ENCODE measurements at regions not wholly inside any gene's neighbourhood (a gene's known extent, or its start where the extent isn't known, plus 50 kb on each side); places are given as distances from the start of the nearest gene placed in this dataset.

DNA sequence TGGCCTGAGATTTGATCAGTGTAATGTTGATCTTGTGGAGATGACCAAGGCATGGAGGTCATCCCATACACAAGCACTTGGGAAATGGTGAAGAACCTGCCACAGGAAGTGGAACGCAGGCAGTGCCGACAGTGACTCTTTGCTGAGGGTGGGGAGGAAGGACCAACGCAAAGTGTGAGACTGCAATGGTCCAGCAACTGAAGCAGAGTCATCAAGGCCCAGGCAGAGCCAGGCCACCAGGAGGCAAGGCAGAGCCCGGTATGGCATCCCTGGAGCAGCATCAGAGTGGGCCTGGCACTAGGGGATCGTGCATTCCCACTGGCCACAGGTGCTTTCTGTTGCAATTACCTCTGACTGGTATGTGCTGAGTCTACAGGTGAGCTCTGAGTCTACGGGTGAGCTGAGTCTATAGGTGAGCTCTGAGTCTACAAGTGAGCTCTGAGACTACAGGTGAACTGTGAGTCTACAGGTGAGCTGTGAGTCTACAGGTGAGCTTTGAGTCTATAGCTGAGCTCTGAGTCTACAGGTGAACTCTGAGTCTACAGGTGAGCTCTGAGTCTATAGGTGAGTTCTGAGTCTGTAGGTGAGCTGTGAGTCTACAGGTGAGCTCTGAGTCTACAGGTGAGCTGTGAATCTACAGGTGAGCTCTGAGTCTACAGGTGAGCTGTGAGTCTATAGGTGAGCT, 132.9 kb downstream of the KLF6 start:
- Histone ChIP-seq H3K27ac (ENCODE audit: low read length) (no peak overlapping the region), H3K4me3 (ENCODE audit: low read length) (no peak overlapping the region), H3K9me3 (replicated peaks; ENCODE audit: control insufficient read depth, low read depth, low read length) (no peaks in the 10 kb centered on the region), H3K36me3 (ENCODE audit: control insufficient read depth, insufficient read depth, low read length) (no peaks in the 10 kb centered on the region), H3K27me3 (ENCODE audit: control insufficient read depth, insufficient read depth, low read length) (no peaks in the 10 kb centered on the region), H3K4me1 (ENCODE audit: control insufficient read depth, insufficient read depth, low read length) (peaks cover 6% of the 10 kb centered on the region)
- WGBS (ENCODE audit: insufficient coverage), result 93% methylated on average over 6 of the region's 6 CpGs
- no peak for DNase-seq

GRCh38 chr10:3648576-3648975, 136.4 kb downstream of the KLF6 start:
- 81% methylated on average over 5 of the region's 6 CpGs for WGBS (ENCODE audit: insufficient coverage)
- no peak overlapping the region for H3K4me3 ChIP-seq (ENCODE audit: low read length)

GRCh38 chr10:3648170-3648569, 136.8 kb downstream of the KLF6 start:
- H3K27me3 ChIP-seq (ENCODE audit: control insufficient read depth, insufficient read depth, low read length), result no peaks in the 10 kb centered on the region
- 92% methylated on average over 2 of the region's 6 CpGs for WGBS (ENCODE audit: insufficient coverage)
- H3K4me3 ChIP-seq (ENCODE audit: low read length), result no peak overlapping the region
- no peaks in the 10 kb centered on the region for H3K9me3 ChIP-seq (replicated peaks; ENCODE audit: control insufficient read depth, low read depth, low read length)
- no peak for DNase-seq
- no peaks in the 10 kb centered on the region for H3K36me3 ChIP-seq (ENCODE audit: control insufficient read depth, insufficient read depth, low read length)
- H3K4me1 ChIP-seq (ENCODE audit: control insufficient read depth, insufficient read depth, low read length), result peaks cover 3% of the 10 kb centered on the region
- H3K27ac ChIP-seq (ENCODE audit: low read length), result no peak overlapping the region

More at GRCh38 chr10:3648576-3648975, 136.4 kb downstream of the KLF6 start:
- peaks cover 3% of the 10 kb centered on the region for H3K4me1 ChIP-seq (ENCODE audit: control insufficient read depth, insufficient read depth, low read length)
- no peak for DNase-seq
- H3K27me3 ChIP-seq (ENCODE audit: control insufficient read depth, insufficient read depth, low read length), result no peaks in the 10 kb centered on the region
- H3K36me3 ChIP-seq (ENCODE audit: control insufficient read depth, insufficient read depth, low read length), result no peaks in the 10 kb centered on the region
- no peaks in the 10 kb centered on the region for H3K9me3 ChIP-seq (replicated peaks; ENCODE audit: control insufficient read depth, low read depth, low read length)
- no peak overlapping the region for H3K27ac ChIP-seq (ENCODE audit: low read length)

- H3K4me1 ChIP-seq (ENCODE audit: control insufficient read depth, insufficient read depth, low read length), result no peaks in the 10 kb centered on the region
- 86% methylated on average over 8 of the region's 8 CpGs for WGBS (ENCODE audit: insufficient coverage)
- H3K27me3 ChIP-seq (ENCODE audit: control insufficient read depth, insufficient read depth, low read length), result no peaks in the 10 kb centered on the region
- no peaks in the 10 kb centered on the region for H3K36me3 ChIP-seq (ENCODE audit: control insufficient read depth, insufficient read depth, low read length)
- H3K4me3 ChIP-seq (ENCODE audit: low read length), result no peak overlapping the region
- H3K9me3 ChIP-seq (replicated peaks; ENCODE audit: control insufficient read depth, low read depth, low read length), result no peaks in the 10 kb centered on the region
- H3K27ac ChIP-seq (ENCODE audit: low read length), result no peak overlapping the region
- no peak for DNase-seq
Observed at GRCh38 chr10:3647074-3647473, 137.9 kb downstream of the KLF6 start.

- Histone ChIP-seq H3K27ac (ENCODE audit: low read length) (no peak overlapping the region), H3K9me3 (replicated peaks; ENCODE audit: control insufficient read depth, low read depth, low read length) (no peaks in the 10 kb centered on the region), H3K4me1 (ENCODE audit: control insufficient read depth, insufficient read depth, low read length) (no peaks in the 10 kb centered on the region), H3K36me3 (ENCODE audit: control insufficient read depth, insufficient read depth, low read length) (no peaks in the 10 kb centered on the region), H3K4me3 (ENCODE audit: low read length) (no peak overlapping the region), H3K27me3 (ENCODE audit: control insufficient read depth, insufficient read depth, low read length) (no peaks in the 10 kb centered on the region)
- WGBS (ENCODE audit: insufficient coverage), result 88% methylated on average over 5 of the region's 6 CpGs
- DNase-seq, result no peak
Observed at GRCh38 chr10:3645406-3645805, 139.6 kb downstream of the KLF6 start.

GRCh38 chr10:3640816-3641215, 144.2 kb downstream of the KLF6 start:
- WGBS (ENCODE audit: insufficient coverage), result 80% methylated on average over 6 of the region's 10 CpGs
- Histone ChIP-seq H3K4me3 (ENCODE audit: low read length) (no peak overlapping the region), H3K27me3 (ENCODE audit: control insufficient read depth, insufficient read depth, low read length) (no peaks in the 10 kb centered on the region), H3K4me1 (ENCODE audit: control insufficient read depth, insufficient read depth, low read length) (no peaks in the 10 kb centered on the region), H3K27ac (ENCODE audit: low read length) (no peak overlapping the region), H3K9me3 (replicated peaks; ENCODE audit: control insufficient read depth, low read depth, low read length) (no peaks in the 10 kb centered on the region), H3K36me3 (ENCODE audit: control insufficient read depth, insufficient read depth, low read length) (no peaks in the 10 kb centered on the region)
- no peak for DNase-seq

DNA sequence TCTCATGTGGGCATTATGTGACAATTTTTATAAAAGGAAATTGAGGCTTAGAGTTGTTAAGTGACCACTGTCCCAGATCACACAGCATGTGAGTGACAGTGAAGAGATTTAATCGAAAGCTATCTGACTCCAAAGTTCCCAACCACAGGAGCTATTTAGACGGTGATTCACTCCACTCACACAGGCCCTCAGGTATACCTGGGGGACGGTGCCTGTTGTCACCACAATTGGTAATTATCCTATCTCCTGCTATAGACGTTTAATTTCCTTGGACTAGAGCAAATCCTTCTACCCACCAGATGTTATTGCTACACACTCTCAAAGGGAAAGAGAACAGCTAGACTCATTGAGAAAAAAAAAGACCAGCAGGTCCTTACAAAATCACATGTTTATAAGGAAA, 145.5 kb downstream of the KLF6 start:
- WGBS (ENCODE audit: insufficient coverage), result 69% methylated on average over 2 of the region's 4 CpGs
- Histone ChIP-seq H3K27me3 (ENCODE audit: control insufficient read depth, insufficient read depth, low read length) (no peaks in the 10 kb centered on the region), H3K9me3 (replicated peaks; ENCODE audit: control insufficient read depth, low read depth, low read length) (no peaks in the 10 kb centered on the region), H3K27ac (ENCODE audit: low read length) (no peak overlapping the region), H3K4me1 (ENCODE audit: control insufficient read depth, insufficient read depth, low read length) (no peaks in the 10 kb centered on the region), H3K36me3 (ENCODE audit: control insufficient read depth, insufficient read depth, low read length) (no peaks in the 10 kb centered on the region), H3K4me3 (ENCODE audit: low read length) (no peak overlapping the region)
- no peak for DNase-seq

- Histone ChIP-seq H3K4me1 (ENCODE audit: control insufficient read depth, insufficient read depth, low read length) (no peaks in the 10 kb centered on the region), H3K27ac (ENCODE audit: low read length) (no peak overlapping the region), H3K36me3 (ENCODE audit: control insufficient read depth, insufficient read depth, low read length) (no peaks in the 10 kb centered on the region), H3K4me3 (ENCODE audit: low read length) (no peak overlapping the region), H3K27me3 (ENCODE audit: control insufficient read depth, insufficient read depth, low read length) (no peaks in the 10 kb centered on the region), H3K9me3 (replicated peaks; ENCODE audit: control insufficient read depth, low read depth, low read length) (no peaks in the 10 kb centered on the region)
- WGBS (ENCODE audit: insufficient coverage), result 80% methylated on average over 27 of the region's 29 CpGs
- no peak for DNase-seq
Observed at GRCh38 chr10:3636356-3637181, 148.4 kb downstream of the KLF6 start.

- H3K27ac ChIP-seq (ENCODE audit: low read length), result no peak overlapping the region
- no peak for DNase-seq
- no peak overlapping the region for H3K4me3 ChIP-seq (ENCODE audit: low read length)
- no peaks in the 10 kb centered on the region for H3K36me3 ChIP-seq (ENCODE audit: control insufficient read depth, insufficient read depth, low read length)
- no peaks in the 10 kb centered on the region for H3K9me3 ChIP-seq (replicated peaks; ENCODE audit: control insufficient read depth, low read depth, low read length)
- WGBS (ENCODE audit: insufficient coverage), result 82% methylated on average over 4 of the region's 6 CpGs
- H3K27me3 ChIP-seq (ENCODE audit: control insufficient read depth, insufficient read depth, low read length), result no peaks in the 10 kb centered on the region
- no peaks in the 10 kb centered on the region for H3K4me1 ChIP-seq (ENCODE audit: control insufficient read depth, insufficient read depth, low read length)
Observed at GRCh38 chr10:3635697-3636096, 149.3 kb downstream of the KLF6 start.

- no CpG with 5 or more reads among the region's 5 CpGs for WGBS (ENCODE audit: insufficient coverage)
- Histone ChIP-seq H3K36me3 (ENCODE audit: control insufficient read depth, insufficient read depth, low read length) (no peaks in the 10 kb centered on the region), H3K27me3 (ENCODE audit: control insufficient read depth, insufficient read depth, low read length) (no peaks in the 10 kb centered on the region), H3K9me3 (replicated peaks; ENCODE audit: control insufficient read depth, low read depth, low read length) (no peaks in the 10 kb centered on the region), H3K4me3 (ENCODE audit: low read length) (no peak overlapping the region), H3K27ac (ENCODE audit: low read length) (no peak overlapping the region), H3K4me1 (ENCODE audit: control insufficient read depth, insufficient read depth, low read length) (no peaks in the 10 kb centered on the region)
- DNase-seq, result no peak
Observed at GRCh38 chr10:3635211-3635671, 149.8 kb downstream of the KLF6 start.
